Brain microvascular endothelial cell (primary cell): ENCODE measurements at regions not wholly inside any gene's neighbourhood (a gene's known extent, or its start where the extent isn't known, plus 50 kb on each side); places are given as distances from the start of the nearest gene placed in this dataset.
"Not testable (repeated sequence)": the region's sequence is repeated elsewhere in the genome, so short reads cannot be mapped to it uniquely, and the experiment has no call there.

Source experiments
- DNase-seq: peaks from one replicate; pipeline ENCODE4 v3.0.0-alpha.2; 2020
- H3K27ac ChIP-seq: fragments of 250-450 bp; sonication (Bioruptor Pico); 2 replicates; pipeline ENCODE4 v1.5.1; 2020; ENCODE audit warnings: mild to moderate bottlenecking, moderate library complexity
- H3K27me3 ChIP-seq: fragments of 250-450 bp; sonication (Bioruptor Pico); replicated peaks from 2 replicates; pipeline ENCODE4 v1.5.1; 2020; ENCODE audit warnings: mild to moderate bottlenecking
- H3K36me3 ChIP-seq: fragments of 250-450 bp; sonication (Bioruptor Pico); replicated peaks from 2 replicates; pipeline ENCODE4 v1.5.1; 2020; ENCODE audit warnings: mild to moderate bottlenecking
- H3K4me3 ChIP-seq: 2 replicates; pipeline ENCODE4 v1.5.1; 2011; ENCODE audit warnings: low read depth, mild to moderate bottlenecking, control low read depth, low read length, moderate library complexity
- CTCF ChIP-seq: IDR thresholded peaks from 2 replicates; pipeline ENCODE4 v1.5.1; 2011; ENCODE audit warnings: low read depth, mild to moderate bottlenecking, moderate library complexity, low read length, control low read depth, inconsistent platforms; ENCODE audit errors: missing control alignments
- in situ Hi-C: cut with HindIII; loops from 2 replicates; pipeline ENCODE4 v1.10.0; 2017; ENCODE audit warnings: low sequenced_read_pairs, low pct_ligation_motif_present

GRCh38 chrX:25503826-25504225 lies 488.1 kb upstream of the ARX start:
- H3K27ac ChIP-seq = no peak overlapping the region
- no peak overlapping the region for H3K4me3 ChIP-seq
- TF ChIP-seq CTCF = no peak
- in situ Hi-C loops = no loop called here
- DNase-seq = no peak
- no peaks in the 10 kb centered on the region for H3K36me3 ChIP-seq
- no peaks in the 10 kb centered on the region for H3K27me3 ChIP-seq

GRCh38 chrX:25507801-25508200 lies 492.0 kb upstream of the ARX start:
- DNase-seq = no peak
- H3K36me3 ChIP-seq = no peaks in the 10 kb centered on the region
- no peaks in the 10 kb centered on the region for H3K27me3 ChIP-seq
- H3K4me3 ChIP-seq = no peak overlapping the region
- TF ChIP-seq CTCF = no peak
- H3K27ac ChIP-seq = no peak overlapping the region
- in situ Hi-C loops = no loop called here

GRCh38 chrX:25519258-25519657 lies 503.5 kb upstream of the ARX start:
- Histone ChIP-seq H3K27ac (no peak overlapping the region), H3K4me3 (no peak overlapping the region), H3K36me3 (no peaks in the 10 kb centered on the region), H3K27me3 (no peaks in the 10 kb centered on the region)
- no peak for DNase-seq
- in situ Hi-C loops = no loop called here
- no peak for TF ChIP-seq CTCF

GRCh38 chrX:25522443-25523010 lies 506.8 kb upstream of the ARX start:
- in situ Hi-C loops, H3K27ac ChIP-seq, DNase-seq, H3K4me3 ChIP-seq, H3K27me3 ChIP-seq, H3K36me3 ChIP-seq: not testable (repeated sequence)

GRCh38 chrX:25523574-25524540 lies 508.1 kb upstream of the ARX start:
- peak; percentile 54 for TF ChIP-seq CTCF
- peak; percentile 28 for DNase-seq
- in situ Hi-C loops = no loop called here

GRCh38 chrX:25527156-25527555 lies 511.4 kb upstream of the ARX start:
- TF ChIP-seq CTCF = no peak
- in situ Hi-C loops = no loop called here
- DNase-seq = no peak

More at GRCh38 chrX:25523574-25524540, 508.1 kb upstream of the ARX start:
- H3K36me3 ChIP-seq = no peaks in the 10 kb centered on the region
- peak overlapping the region; percentile 16 for H3K4me3 ChIP-seq
- no peak overlapping the region for H3K27ac ChIP-seq
- no peaks in the 10 kb centered on the region for H3K27me3 ChIP-seq

More at GRCh38 chrX:25527156-25527555, 511.4 kb upstream of the ARX start:
- Histone ChIP-seq H3K4me3 (no peak overlapping the region), H3K36me3 (no peaks in the 10 kb centered on the region), H3K27ac (no peak overlapping the region), H3K27me3 (no peaks in the 10 kb centered on the region)
